Posterior vena cava (tissue), 2 donors: ENCODE measurements at regions not wholly inside any gene's neighbourhood (a gene's known extent, or its start where the extent isn't known, plus 50 kb on each side); places are given as distances from the start of the nearest gene placed in this dataset.
"Not testable (repeated sequence)": the region's sequence is repeated elsewhere in the genome, so short reads cannot be mapped to it uniquely, and the experiment has no call there.

Experiments used
- DNase-seq: peaks from one replicate; pipeline ENCODE4 v3.0.0-alpha.2; 2020; ENCODE audit warnings: low spot score
- intact Hi-C, 2 donors: fragments of 100-400 bp; cut with DNase I; formaldehyde crosslinking; loops; one replicate each; pipeline versions ENCODE4 v1.14.1 to v1.14.2; 2022 to 2023
- donor health status: DM: yes; HTN: yes; CAD: no.
- donor health status: DM: yes; HTN: yes; CAD: no.

GRCh38 chr12:124385219-124385969 is 90.5 kb downstream of the RFLNA start:
- intact Hi-C loops: loop anchor here in 1 of 2 donors (10.0 kb wide), 1 partner anchor 299 kb away; no protein-coding TSS in a partner anchor
- no peak for DNase-seq

GRCh38 chr12:124384299-124384894 is 89.5 kb downstream of the RFLNA start:
- intact Hi-C loops: loop anchor here in 1 of 2 donors (5.0 to 10.0 kb wide), 2 partner anchors 178 to 300 kb away; no protein-coding TSS in a partner anchor
- DNase-seq: no peak

- no peak for DNase-seq
- intact Hi-C loops: loop anchor here in 1 of 2 donors (5.0 to 10.0 kb wide), 2 partner anchors 179 to 302 kb away; no protein-coding TSS in a partner anchor
These were observed 88.1 kb downstream of the RFLNA start for GRCh38 chr12:124383028-124383427.

- intact Hi-C loops: loop anchor here in 1 of 2 donors (5.0 to 10.0 kb wide), 2 partner anchors 181 to 303 kb away; no protein-coding TSS in a partner anchor
- DNase-seq: peak; percentile 98
These were observed 86.8 kb downstream of the RFLNA start for GRCh38 chr12:124381456-124382296.

- DNase-seq: no peak
- intact Hi-C loops: loop anchor here in 1 of 2 donors (5.0 to 10.0 kb wide), 2 partner anchors 181 to 304 kb away; no protein-coding TSS in a partner anchor
These were observed 86.0 kb downstream of the RFLNA start for GRCh38 chr12:124380796-124381455.

- DNase-seq: peak; percentile 94
- intact Hi-C loops: loop anchor here in 1 of 2 donors (5.0 to 10.0 kb wide), 2 partner anchors 182 to 305 kb away; no protein-coding TSS in a partner anchor
These were observed 85.3 kb downstream of the RFLNA start for GRCh38 chr12:124379938-124380754.

GRCh38 chr12:124379379-124379937 is 84.6 kb downstream of the RFLNA start:
- intact Hi-C loops: no loop called here
- DNase-seq: no peak

GRCh38 chr12:124378926-124379325 is 84.0 kb downstream of the RFLNA start:
- no peak for DNase-seq
- intact Hi-C loops: no loop called here

GRCh38 chr12:124377981-124378509 is 83.2 kb downstream of the RFLNA start:
- intact Hi-C loops: no loop called here
- DNase-seq: no peak

- DNase-seq: no peak
- intact Hi-C loops: no loop called here
These were observed 81.5 kb downstream of the RFLNA start for GRCh38 chr12:124376435-124376834.

- DNase-seq: no peak
- intact Hi-C loops: no loop called here
These were observed 80.9 kb downstream of the RFLNA start for GRCh38 chr12:124375789-124376175.

GRCh38 chr12:124375141-124375788 is 80.4 kb downstream of the RFLNA start:
- intact Hi-C loops: no loop called here
- no peak for DNase-seq

GRCh38 chr12:124374567-124374966 is 79.7 kb downstream of the RFLNA start:
- intact Hi-C loops: no loop called here
- DNase-seq: no peak

GRCh38 chr12:124374147-124374546 is 79.3 kb downstream of the RFLNA start:
- intact Hi-C loops: no loop called here

GRCh38 chr12:124373701-124374100 is 78.8 kb downstream of the RFLNA start:
- intact Hi-C loops, DNase-seq: not testable (repeated sequence)

More at GRCh38 chr12:124374147-124374546, 79.3 kb downstream of the RFLNA start:
- no peak for DNase-seq

- no peak for DNase-seq
- intact Hi-C loops: no loop called here
These were observed 77.9 kb downstream of the RFLNA start for GRCh38 chr12:124372831-124373230.

GRCh38 chr12:124371970-124372555 is 77.2 kb downstream of the RFLNA start:
- intact Hi-C loops: no loop called here
- no peak for DNase-seq
